Pancreas (tissue), 10 donors: ENCODE measurements at regions not wholly inside any gene's neighbourhood (a gene's known extent, or its start where the extent isn't known, plus 50 kb on each side); places are given as distances from the start of the nearest gene placed in this dataset.
A peak's percentile ranks its signal among the peaks of the same experiment; 100 is the strongest.

Source experiments
- ATAC-seq, 4 donors: fragments of 200-7000 bp; cut with Tn5 transposase; one replicate each; pipeline versions ENCODE4 v1.8.0 to v1.9.1; 2020; ENCODE audit warnings: mild to moderate bottlenecking in 4 of 4, moderate library complexity in 4 of 4
- DNase-seq, 6 donors: peaks; one replicate each; pipeline ENCODE4 v3.0.0-alpha.2; 2020
- FAIRE-seq: peaks from 2 replicates; lab custom pipeline; 2012; peaks lifted over from hg19 to GRCh38; lab: Jason Lieb, UNC
- H3K27ac ChIP-seq, 4 donors: fragments of 200-600 bp; sonication (generic); 1 replicate in 3 of 4; 2 replicates in 1 of 4; pipeline versions ENCODE4 v1.5.0 to v1.8.0; 2020
- H3K27me3 ChIP-seq, 4 donors: fragments of 200-600 bp; one replicate each; pipeline ENCODE4 v1.8.0; 2021
- H3K36me3 ChIP-seq, 3 donors: fragments of 200-600 bp; sonication (generic) in 1 of 3; one replicate each; pipeline versions ENCODE4 v1.5.0 to v1.8.0; 2020 to 2021
- H3K4me1 ChIP-seq, 3 donors: fragments of 200-600 bp; one replicate each; pipeline ENCODE4 v1.8.0; 2021
- H3K4me3 ChIP-seq, 4 donors: fragments of 200-600 bp; sonication (generic) in 2 of 4; one replicate each; pipeline versions ENCODE4 v1.5.0 to v1.8.0; 2020 to 2021
- H3K9me3 ChIP-seq, 4 donors: fragments of 200-600 bp; one replicate each; pipeline ENCODE4 v1.8.0; 2021
- CTCF ChIP-seq, 4 donors: fragments of 200-600 bp; sonication (generic) in 3 of 4; IDR thresholded peaks; one replicate each; pipeline versions ENCODE4 v1.5.0 to v1.8.0; 2021; ENCODE audit warnings: antibody characterized with exemption in 4 of 4
- WGBS, 2 donors: extraction: QIAGEN DNeasy Blood & Tissue Kit; methylation state at CpG; one replicate each; pipeline ENCODE4 v1.1.7; 2013; 5-methylcytosine and 5-hydroxymethylcytosine counted together
- intact Hi-C, 3 donors: fragments of 100-400 bp; cut with DNase I; formaldehyde crosslinking; loops; one replicate each; pipeline versions ENCODE4 v1.11.1 to v1.14.2; 2022
- donor health status: healthy with polysubstance abuse.
- donor health status: DM: no; HTN: no; CAD: no; lungs with moderate emphysema.
- donor health status: DM: no; HTN: no; CAD: no.
- donor health status: control.
- donor health status: control.
- donor health status: Bipolar disorder and iron deficiency.
- donor health status: DM: yes; HTN: yes; CAD: no.
- donor health status: DM: no; HTN: no; CAD: no.
- donor health status: DM: no; HTN: no; CAD: no.
- donor health status: DM: yes; HTN: yes; CAD: no.

GRCh38 chr5:67287510-67288268 is 91.1 kb upstream of the CD180 start:
- Histone ChIP-seq H3K4me3 (no peak overlapping the region), H3K27ac (no peak overlapping the region), H3K9me3 (no peaks in the 10 kb centered on the region), H3K27me3 (no peaks in the 10 kb centered on the region), H3K4me1 (no peaks in the 10 kb centered on the region), H3K36me3 (no peaks in the 10 kb centered on the region)
- 79 to 87% methylated on average over 3 of the region's 3 CpGs for WGBS, 2 donors
- FAIRE-seq (no peak), ATAC-seq (peak in 2 of 4 donors; percentile 53 to 64), DNase-seq (no peak)
- TF ChIP-seq CTCF (IDR thresholded peaks at IDR 0.05) = no peak
- intact Hi-C loops = no loop called here

- no peak overlapping the region for H3K4me3 ChIP-seq
- no peaks in the 10 kb centered on the region for H3K36me3 ChIP-seq
- H3K27ac ChIP-seq = no peak overlapping the region
- no peaks in the 10 kb centered on the region for H3K9me3 ChIP-seq
- TF ChIP-seq CTCF (IDR thresholded peaks at IDR 0.05) = no peak
- DNase-seq (no peak), FAIRE-seq (no peak), ATAC-seq (no peak)
- no peaks in the 10 kb centered on the region for H3K27me3 ChIP-seq
- H3K4me1 ChIP-seq = no peaks in the 10 kb centered on the region
- 84 to 86% methylated on average over 4 of the region's 4 CpGs for WGBS, 2 donors
- intact Hi-C loops = no loop called here
Measured at GRCh38 chr5:67286006-67286405, 89.4 kb upstream of the CD180 start.

- H3K36me3 ChIP-seq = no peaks in the 10 kb centered on the region
- H3K4me3 ChIP-seq = no peak overlapping the region
- DNase-seq (no peak), FAIRE-seq (no peak), ATAC-seq (peak in 1 of 4 donors; percentile 50)
- H3K27ac ChIP-seq = no peak overlapping the region
- H3K4me1 ChIP-seq = no peaks in the 10 kb centered on the region
- H3K9me3 ChIP-seq = no peaks in the 10 kb centered on the region
- 29 to 36% methylated on average over 4 of the region's 4 CpGs for WGBS, 2 donors
- H3K27me3 ChIP-seq = no peaks in the 10 kb centered on the region
- intact Hi-C loops = no loop called here
- TF ChIP-seq CTCF (IDR thresholded peaks at IDR 0.05) = no peak
Measured at GRCh38 chr5:67283988-67284487, 87.4 kb upstream of the CD180 start.

GRCh38 chr5:67283275-67283987 is 86.8 kb upstream of the CD180 start:
- Histone ChIP-seq H3K36me3 (no peaks in the 10 kb centered on the region), H3K27ac (no peak overlapping the region), H3K27me3 (no peaks in the 10 kb centered on the region), H3K4me3 (no peak overlapping the region), H3K9me3 (no peaks in the 10 kb centered on the region), H3K4me1 (no peaks in the 10 kb centered on the region)
- no peak for TF ChIP-seq CTCF (IDR thresholded peaks at IDR 0.05)
- no peak for FAIRE-seq
- DNase-seq = no peak
- no peak for ATAC-seq
- WGBS, 2 donors = 75 to 80% methylated on average over 7 of the region's 7 CpGs
- intact Hi-C loops = no loop called here

- Histone ChIP-seq H3K27me3 (no peaks in the 10 kb centered on the region), H3K27ac (no peak overlapping the region), H3K36me3 (no peaks in the 10 kb centered on the region), H3K4me3 (no peak overlapping the region), H3K4me1 (no peaks in the 10 kb centered on the region), H3K9me3 (no peaks in the 10 kb centered on the region)
- ATAC-seq (no peak), FAIRE-seq (no peak), DNase-seq (no peak)
- 66 to 85% methylated on average over 2 of the region's 2 CpGs for WGBS, 2 donors
- no peak for TF ChIP-seq CTCF (IDR thresholded peaks at IDR 0.05)
- intact Hi-C loops = no loop called here
Measured at GRCh38 chr5:67281874-67282273, 85.3 kb upstream of the CD180 start.
